Duodenal mucosa (tissue), 2 donors: ENCODE measurements at regions not wholly inside any gene's neighbourhood (a gene's known extent, or its start where the extent isn't known, plus 50 kb on each side); places are given as distances from the start of the nearest gene placed in this dataset.
"Not testable (repeated sequence)": the region's sequence is repeated elsewhere in the genome, so short reads cannot be mapped to it uniquely, and the experiment has no call there.

Experiments used
- H3K27ac ChIP-seq: one replicate; pipeline ENCODE4 v1.7.0; 2013; ENCODE audit warnings: low read depth, low read length
- H3K27me3 ChIP-seq, 2 donors: one replicate each; pipeline ENCODE4 v1.7.0; 2013; ENCODE audit warnings: low read length in 2 of 2, control low read depth in 1 of 2; ENCODE audit not compliant: insufficient read depth in 2 of 2, control insufficient read depth in 1 of 2
- H3K36me3 ChIP-seq, 2 donors: one replicate each; pipeline ENCODE4 v1.7.0; 2013; ENCODE audit warnings: low read length in 2 of 2, control low read depth in 1 of 2; ENCODE audit not compliant: insufficient read depth in 2 of 2, control insufficient read depth in 1 of 2
- H3K4me1 ChIP-seq, 2 donors: one replicate each; pipeline ENCODE4 v1.7.0; 2013; ENCODE audit warnings: low read length in 2 of 2, control low read depth in 1 of 2; ENCODE audit not compliant: insufficient read depth in 2 of 2, control insufficient read depth in 1 of 2
- H3K4me3 ChIP-seq, 2 donors: one replicate each; pipeline ENCODE4 v1.7.0; 2013; ENCODE audit warnings: low read length in 2 of 2, low read depth in 1 of 2
- H3K9ac ChIP-seq, 2 donors: one replicate each; pipeline ENCODE4 v1.7.0; 2013; ENCODE audit warnings: low read length in 2 of 2, low read depth in 1 of 2
- H3K9me3 ChIP-seq, 2 donors: one replicate each; pipeline ENCODE4 v1.7.0; 2013; ENCODE audit warnings: low read length in 2 of 2, control low read depth in 1 of 2; ENCODE audit not compliant: control insufficient read depth in 1 of 2

- H3K9me3 ChIP-seq, H3K27me3 ChIP-seq, H3K27ac ChIP-seq, H3K36me3 ChIP-seq, H3K9ac ChIP-seq, H3K4me3 ChIP-seq, H3K4me1 ChIP-seq: not testable (repeated sequence)
These were observed 323.3 kb downstream of the ANKRD30B start for GRCh38 chr18:15071311-15071710.
